Ishikawa (cell line): ENCODE measurements at regions not wholly inside any gene's neighbourhood (a gene's known extent, or its start where the extent isn't known, plus 50 kb on each side); places are given as distances from the start of the nearest gene placed in this dataset.

Source experiments
- CEBPB ChIP-seq: IDR thresholded peaks from 2 replicates; pipeline ENCODE4 v1.6.1; 2012
- CREB1 ChIP-seq: IDR thresholded peaks from 2 replicates; pipeline ENCODE4 v1.6.1; 2012; ENCODE audit warnings: low read depth
- EGR1 ChIP-seq: IDR thresholded peaks from 2 replicates; pipeline ENCODE4 v1.6.1; 2012
- EP300 ChIP-seq: IDR thresholded peaks from 2 replicates; pipeline ENCODE4 v1.6.1; 2012; ENCODE audit warnings: borderline replicate concordance
- FOXM1 ChIP-seq: IDR thresholded peaks from 2 replicates; pipeline ENCODE4 v1.6.1; 2012; ENCODE audit warnings: low read depth, borderline replicate concordance
- NFIC ChIP-seq: IDR thresholded peaks from 2 replicates; pipeline ENCODE4 v1.6.1; 2012
- RAD21 ChIP-seq: IDR thresholded peaks from 2 replicates; pipeline ENCODE4 v1.6.1; 2012; ENCODE audit warnings: low read depth
- TAF1 ChIP-seq: IDR thresholded peaks from 2 replicates; pipeline ENCODE4 v1.6.1; 2012; ENCODE audit warnings: low read depth, mild to moderate bottlenecking
- TCF12 ChIP-seq: IDR thresholded peaks from 2 replicates; pipeline ENCODE4 v1.6.1; 2012; ENCODE audit warnings: low read depth
- TEAD4 ChIP-seq: IDR thresholded peaks from 2 replicates; pipeline ENCODE4 v1.6.1; 2012
- YY1 ChIP-seq: IDR thresholded peaks from 2 replicates; pipeline ENCODE4 v1.6.1; 2012; ENCODE audit warnings: low read depth
- ZBTB7A ChIP-seq: IDR thresholded peaks from 2 replicates; pipeline ENCODE4 v1.6.1; 2012; ENCODE audit warnings: low read depth
- TF ChIP-seq, protein P1 (sequence below): IDR thresholded peaks from 2 replicates; pipeline ENCODE4 v1.6.1; 2012
- TF ChIP-seq, protein P2 (sequence below): IDR thresholded peaks from 2 replicates; pipeline ENCODE4 v1.6.1; 2012; ENCODE audit warnings: low read depth, mild to moderate bottlenecking

DNA sequence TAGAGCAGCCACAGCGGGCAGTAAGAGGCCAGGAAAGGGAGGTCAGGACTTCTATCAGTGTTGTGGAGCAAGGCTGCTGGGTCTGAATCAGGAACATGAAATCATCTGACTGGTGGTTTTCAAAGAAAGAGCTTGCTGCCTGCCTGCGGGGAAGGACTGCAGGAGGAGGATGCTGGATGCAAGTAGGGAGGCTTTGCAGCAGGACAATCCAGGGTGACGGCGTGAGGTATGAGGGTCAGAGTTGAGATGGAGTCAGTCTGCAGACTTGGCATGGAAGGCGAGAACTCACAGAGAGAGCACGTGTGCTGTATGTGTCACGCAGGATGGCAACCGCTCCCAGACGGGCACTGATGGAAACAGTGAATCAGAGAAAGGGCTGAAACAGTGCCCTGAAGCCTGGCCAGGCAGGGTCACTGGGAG lies 59.2 kb upstream of the CD93 start:
- no peak for TF ChIP-seq TEAD4
- no peak for TF ChIP-seq FOXM1
- TF ChIP-seq ZBTB7A, result no peak
- TF ChIP-seq YY1, result no peak
- TF ChIP-seq CEBPB, result no peak
- no peak for TF ChIP-seq EP300
- TF ChIP-seq RAD21, result no peak
- no peak for TF ChIP-seq CREB1
- TF ChIP-seq, protein P1, sequence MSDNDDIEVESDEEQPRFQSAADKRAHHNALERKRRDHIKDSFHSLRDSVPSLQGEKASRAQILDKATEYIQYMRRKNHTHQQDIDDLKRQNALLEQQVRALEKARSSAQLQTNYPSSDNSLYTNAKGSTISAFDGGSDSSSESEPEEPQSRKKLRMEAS, result no peak
- TF ChIP-seq, protein P2, sequence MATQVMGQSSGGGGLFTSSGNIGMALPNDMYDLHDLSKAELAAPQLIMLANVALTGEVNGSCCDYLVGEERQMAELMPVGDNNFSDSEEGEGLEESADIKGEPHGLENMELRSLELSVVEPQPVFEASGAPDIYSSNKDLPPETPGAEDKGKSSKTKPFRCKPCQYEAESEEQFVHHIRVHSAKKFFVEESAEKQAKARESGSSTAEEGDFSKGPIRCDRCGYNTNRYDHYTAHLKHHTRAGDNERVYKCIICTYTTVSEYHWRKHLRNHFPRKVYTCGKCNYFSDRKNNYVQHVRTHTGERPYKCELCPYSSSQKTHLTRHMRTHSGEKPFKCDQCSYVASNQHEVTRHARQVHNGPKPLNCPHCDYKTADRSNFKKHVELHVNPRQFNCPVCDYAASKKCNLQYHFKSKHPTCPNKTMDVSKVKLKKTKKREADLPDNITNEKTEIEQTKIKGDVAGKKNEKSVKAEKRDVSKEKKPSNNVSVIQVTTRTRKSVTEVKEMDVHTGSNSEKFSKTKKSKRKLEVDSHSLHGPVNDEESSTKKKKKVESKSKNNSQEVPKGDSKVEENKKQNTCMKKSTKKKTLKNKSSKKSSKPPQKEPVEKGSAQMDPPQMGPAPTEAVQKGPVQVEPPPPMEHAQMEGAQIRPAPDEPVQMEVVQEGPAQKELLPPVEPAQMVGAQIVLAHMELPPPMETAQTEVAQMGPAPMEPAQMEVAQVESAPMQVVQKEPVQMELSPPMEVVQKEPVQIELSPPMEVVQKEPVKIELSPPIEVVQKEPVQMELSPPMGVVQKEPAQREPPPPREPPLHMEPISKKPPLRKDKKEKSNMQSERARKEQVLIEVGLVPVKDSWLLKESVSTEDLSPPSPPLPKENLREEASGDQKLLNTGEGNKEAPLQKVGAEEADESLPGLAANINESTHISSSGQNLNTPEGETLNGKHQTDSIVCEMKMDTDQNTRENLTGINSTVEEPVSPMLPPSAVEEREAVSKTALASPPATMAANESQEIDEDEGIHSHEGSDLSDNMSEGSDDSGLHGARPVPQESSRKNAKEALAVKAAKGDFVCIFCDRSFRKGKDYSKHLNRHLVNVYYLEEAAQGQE, result no peak
- no peak for TF ChIP-seq TCF12
- no peak for TF ChIP-seq EGR1
- no peak for TF ChIP-seq NFIC
- no peak for TF ChIP-seq TAF1
